ENCODE measurements at regions not wholly inside any gene's neighbourhood (a gene's known extent, or its start where the extent isn't known, plus 50 kb on each side); places are given as distances from the start of the nearest gene placed in this dataset.

DNA sequence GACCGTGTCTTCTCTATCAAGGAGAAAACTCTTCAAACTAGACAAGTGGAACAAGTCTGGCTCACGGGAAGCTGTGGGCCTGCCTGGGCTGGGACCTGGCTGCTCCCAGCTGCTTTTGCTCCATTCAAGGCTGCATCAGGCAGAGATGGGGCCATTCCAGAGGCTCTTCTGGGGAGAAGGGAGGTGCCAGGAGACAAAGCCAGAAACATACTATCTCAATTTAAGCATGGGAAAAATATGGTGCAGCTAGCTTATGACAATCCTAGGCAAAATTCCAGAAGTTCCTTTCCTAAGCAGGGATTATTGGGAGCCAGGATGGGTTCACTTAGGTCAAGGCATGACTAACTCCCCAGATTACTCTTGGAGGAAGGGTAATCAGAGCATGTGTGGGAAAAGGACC, 90.8 kb upstream of the SLC2A1 start:
- TF ChIP-seq, protein P1, sequence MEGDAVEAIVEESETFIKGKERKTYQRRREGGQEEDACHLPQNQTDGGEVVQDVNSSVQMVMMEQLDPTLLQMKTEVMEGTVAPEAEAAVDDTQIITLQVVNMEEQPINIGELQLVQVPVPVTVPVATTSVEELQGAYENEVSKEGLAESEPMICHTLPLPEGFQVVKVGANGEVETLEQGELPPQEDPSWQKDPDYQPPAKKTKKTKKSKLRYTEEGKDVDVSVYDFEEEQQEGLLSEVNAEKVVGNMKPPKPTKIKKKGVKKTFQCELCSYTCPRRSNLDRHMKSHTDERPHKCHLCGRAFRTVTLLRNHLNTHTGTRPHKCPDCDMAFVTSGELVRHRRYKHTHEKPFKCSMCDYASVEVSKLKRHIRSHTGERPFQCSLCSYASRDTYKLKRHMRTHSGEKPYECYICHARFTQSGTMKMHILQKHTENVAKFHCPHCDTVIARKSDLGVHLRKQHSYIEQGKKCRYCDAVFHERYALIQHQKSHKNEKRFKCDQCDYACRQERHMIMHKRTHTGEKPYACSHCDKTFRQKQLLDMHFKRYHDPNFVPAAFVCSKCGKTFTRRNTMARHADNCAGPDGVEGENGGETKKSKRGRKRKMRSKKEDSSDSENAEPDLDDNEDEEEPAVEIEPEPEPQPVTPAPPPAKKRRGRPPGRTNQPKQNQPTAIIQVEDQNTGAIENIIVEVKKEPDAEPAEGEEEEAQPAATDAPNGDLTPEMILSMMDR (IDR thresholded peaks at IDR 0.05), result no peak
- TF ChIP-seq, protein P2, sequence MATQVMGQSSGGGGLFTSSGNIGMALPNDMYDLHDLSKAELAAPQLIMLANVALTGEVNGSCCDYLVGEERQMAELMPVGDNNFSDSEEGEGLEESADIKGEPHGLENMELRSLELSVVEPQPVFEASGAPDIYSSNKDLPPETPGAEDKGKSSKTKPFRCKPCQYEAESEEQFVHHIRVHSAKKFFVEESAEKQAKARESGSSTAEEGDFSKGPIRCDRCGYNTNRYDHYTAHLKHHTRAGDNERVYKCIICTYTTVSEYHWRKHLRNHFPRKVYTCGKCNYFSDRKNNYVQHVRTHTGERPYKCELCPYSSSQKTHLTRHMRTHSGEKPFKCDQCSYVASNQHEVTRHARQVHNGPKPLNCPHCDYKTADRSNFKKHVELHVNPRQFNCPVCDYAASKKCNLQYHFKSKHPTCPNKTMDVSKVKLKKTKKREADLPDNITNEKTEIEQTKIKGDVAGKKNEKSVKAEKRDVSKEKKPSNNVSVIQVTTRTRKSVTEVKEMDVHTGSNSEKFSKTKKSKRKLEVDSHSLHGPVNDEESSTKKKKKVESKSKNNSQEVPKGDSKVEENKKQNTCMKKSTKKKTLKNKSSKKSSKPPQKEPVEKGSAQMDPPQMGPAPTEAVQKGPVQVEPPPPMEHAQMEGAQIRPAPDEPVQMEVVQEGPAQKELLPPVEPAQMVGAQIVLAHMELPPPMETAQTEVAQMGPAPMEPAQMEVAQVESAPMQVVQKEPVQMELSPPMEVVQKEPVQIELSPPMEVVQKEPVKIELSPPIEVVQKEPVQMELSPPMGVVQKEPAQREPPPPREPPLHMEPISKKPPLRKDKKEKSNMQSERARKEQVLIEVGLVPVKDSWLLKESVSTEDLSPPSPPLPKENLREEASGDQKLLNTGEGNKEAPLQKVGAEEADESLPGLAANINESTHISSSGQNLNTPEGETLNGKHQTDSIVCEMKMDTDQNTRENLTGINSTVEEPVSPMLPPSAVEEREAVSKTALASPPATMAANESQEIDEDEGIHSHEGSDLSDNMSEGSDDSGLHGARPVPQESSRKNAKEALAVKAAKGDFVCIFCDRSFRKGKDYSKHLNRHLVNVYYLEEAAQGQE (IDR thresholded peaks at IDR 0.05; ENCODE audit: insufficient read depth in 1 of 2, low read depth in 2 of 2, low read length in 1 of 2), result no peak
- TF ChIP-seq SIN3A (IDR thresholded peaks at IDR 0.05; ENCODE audit: borderline replicate concordance, insufficient read depth, low read depth, low read length), result no peak
- TF ChIP-seq POLR2AphosphoS5 (IDR thresholded peaks at IDR 0.05; ENCODE audit: low read depth, low read length), result no peak
- TF ChIP-seq TCF7L2 (IDR thresholded peaks at IDR 0.05; ENCODE audit: low read depth, low read length), result no peak
- Histone ChIP-seq H3K27me3 (ENCODE audit: control insufficient read depth, insufficient read depth, low read length) (no peaks in the 10 kb centered on the region), H3K36me3 (ENCODE audit: control insufficient read depth, insufficient read depth, low read length) (no peaks in the 10 kb centered on the region), H3K4me3 (ENCODE audit: low read depth in 2 of 2, low read length in 2 of 2) (no peak overlapping the region), H3K9me3 (ENCODE audit: control insufficient read depth, insufficient read depth, low read depth, low read length) (no peaks in the 10 kb centered on the region), H3K4me1 (ENCODE audit: control insufficient read depth, insufficient read depth, low read length) (no peaks in the 10 kb centered on the region), H3K27ac (ENCODE audit: low read length) (no peak overlapping the region)
- BruUV-seq (replicated peaks), result no TSS peak
- ChIA-PET CTCF (interaction anchor here (1.4 kb wide), 1 partner anchor 24 kb away, joined by 3 read pairs; no protein-coding TSS in a partner anchor), POLR2A (interaction anchor here (0.6 kb wide), 1 partner anchor 678 kb away, joined by 14 read pairs; no protein-coding TSS in a partner anchor)
- DNase-seq (ENCODE audit: low read depth, low spot score) (no peak), ATAC-seq (no peak)
- in situ Hi-C loops (cut with HindIII; ENCODE audit: low pct_unique_long_range_greater_than_20kb, low sequenced_read_pairs) (no loop called here), intact Hi-C loops (cut with micrococcal nuclease; ENCODE audit: unreplicated experiment) (no loop called here)

GRCh38 chr1:43048601-43049011, 89.9 kb upstream of the SLC2A1 start:
- peak; percentile 68; the same call in 1 of the 2 replicates for ATAC-seq
- no peak overlapping the region for H3K27ac ChIP-seq (ENCODE audit: low read length)
- intact Hi-C loops (cut with micrococcal nuclease; ENCODE audit: unreplicated experiment), result no loop called here
- CTCF ChIA-PET, result interaction anchor here (1.4 kb wide), 1 partner anchor 25 kb away, joined by 3 read pairs; no protein-coding TSS in a partner anchor
- H3K4me1 ChIP-seq (ENCODE audit: control insufficient read depth, insufficient read depth, low read length), result no peaks in the 10 kb centered on the region
- no peaks in the 10 kb centered on the region for H3K9me3 ChIP-seq (ENCODE audit: control insufficient read depth, insufficient read depth, low read depth, low read length)
- TF ChIP-seq TCF7L2 (IDR thresholded peaks at IDR 0.05; ENCODE audit: low read depth, low read length), result no peak
- no peak for TF ChIP-seq SIN3A (IDR thresholded peaks at IDR 0.05; ENCODE audit: borderline replicate concordance, insufficient read depth, low read depth, low read length)
- TF ChIP-seq, protein P1 (IDR thresholded peaks at IDR 0.05), result no peak
- no peak for TF ChIP-seq POLR2AphosphoS5 (IDR thresholded peaks at IDR 0.05; ENCODE audit: low read depth, low read length)
- TF ChIP-seq, protein P2 (IDR thresholded peaks at IDR 0.05; ENCODE audit: insufficient read depth in 1 of 2, low read depth in 2 of 2, low read length in 1 of 2), result no peak
- in situ Hi-C loops (cut with HindIII; ENCODE audit: low pct_unique_long_range_greater_than_20kb, low sequenced_read_pairs), result no loop called here
- no peaks in the 10 kb centered on the region for H3K27me3 ChIP-seq (ENCODE audit: control insufficient read depth, insufficient read depth, low read length)
- no TSS peak for BruUV-seq (replicated peaks)
- H3K4me3 ChIP-seq (ENCODE audit: low read depth in 2 of 2, low read length in 2 of 2), result no peak overlapping the region
- no peaks in the 10 kb centered on the region for H3K36me3 ChIP-seq (ENCODE audit: control insufficient read depth, insufficient read depth, low read length)
- POLR2A ChIA-PET, result interaction anchor here (0.6 kb wide), 1 partner anchor 821 kb away, joined by 4 read pairs; no protein-coding TSS in a partner anchor
- DNase-seq (ENCODE audit: low read depth, low spot score), result no peak

Measured in Panc1 (cell line).